HG02884 (cell line): ENCODE measurements at regions not wholly inside any gene's neighbourhood (a gene's known extent, or its start where the extent isn't known, plus 50 kb on each side); places are given as distances from the start of the nearest gene placed in this dataset.
A peak's percentile ranks its signal among the peaks of the same experiment; 100 is the strongest.
"Not testable (repeated sequence)": the region's sequence is repeated elsewhere in the genome, so short reads cannot be mapped to it uniquely, and the experiment has no call there.

Experiments used
- ATAC-seq: cut with Tn5 transposase; IDR thresholded peaks from one replicate; pipeline ENCODE4 v1.9.1; 2021; ENCODE audit warnings: mild to moderate bottlenecking, moderate library complexity; ENCODE audit not compliant: unreplicated experiment

DNA sequence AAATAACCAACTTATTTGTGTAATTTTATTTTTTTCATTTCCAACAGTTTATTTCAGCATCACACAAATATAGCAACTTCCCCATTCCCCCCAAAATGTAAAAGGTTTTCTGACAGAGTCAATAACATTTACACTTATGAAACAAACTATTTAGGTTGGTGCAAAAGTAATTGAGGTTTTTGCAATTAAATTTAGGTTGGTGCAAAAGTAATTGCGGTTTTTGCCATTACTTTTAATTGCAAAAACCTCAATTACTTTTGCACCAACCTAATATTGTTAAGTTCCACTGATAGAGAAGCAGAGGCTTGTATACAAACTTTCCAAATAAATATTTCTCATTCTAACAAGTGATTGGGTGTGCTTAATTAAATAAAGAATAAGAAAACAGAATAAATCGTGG lies 270.9 kb upstream of the DUSP10 start:
- no peak for ATAC-seq

DNA sequence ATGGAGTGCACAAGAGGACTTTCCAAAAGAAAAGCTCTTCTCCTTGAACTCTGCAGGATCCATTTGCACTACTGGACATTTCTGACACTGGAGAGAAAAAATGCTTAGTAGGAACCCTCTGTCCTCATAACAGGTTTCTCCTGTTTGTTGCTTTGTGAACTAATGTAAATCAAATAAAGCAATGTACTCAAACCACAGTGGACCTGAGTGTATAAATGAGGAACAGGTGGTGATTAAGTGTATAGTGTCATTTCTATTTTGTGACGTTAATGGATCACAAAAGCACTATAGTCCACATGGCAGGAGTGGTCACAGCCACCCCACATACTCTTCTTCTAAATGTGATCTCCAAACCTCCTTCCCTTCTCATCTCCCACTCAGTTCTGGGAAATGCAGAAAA lies 268.4 kb upstream of the DUSP10 start:
- no peak for ATAC-seq

DNA sequence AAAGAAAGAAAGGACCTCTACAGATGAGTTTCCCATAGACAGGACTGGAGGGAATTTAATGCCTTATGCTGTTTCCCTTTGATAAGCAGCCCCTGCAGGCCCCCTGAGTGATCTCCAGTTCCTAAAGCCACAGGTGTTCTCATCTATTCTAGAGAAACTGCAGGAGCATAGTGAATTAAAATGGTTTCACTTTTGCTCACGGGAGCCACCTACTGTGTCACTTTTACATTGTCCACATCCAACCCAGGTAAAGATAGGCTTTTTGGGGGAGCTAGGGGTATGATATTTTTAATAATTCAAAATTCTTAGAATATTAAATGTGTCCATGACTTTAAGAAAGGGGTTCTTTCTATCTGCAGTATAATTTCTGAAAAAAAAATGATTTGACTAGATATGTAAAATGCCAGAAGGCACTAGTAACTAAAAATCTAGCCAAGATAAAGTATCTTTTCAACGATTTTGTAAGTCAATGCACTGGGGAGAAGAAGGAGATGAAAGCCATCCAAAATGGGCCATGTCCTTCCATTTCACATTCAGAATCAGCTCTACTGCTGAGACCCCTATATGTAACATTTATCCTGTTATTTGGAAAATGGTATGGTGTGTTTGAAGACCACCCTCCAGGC lies 267.3 kb upstream of the DUSP10 start:
- ATAC-seq, result peak; percentile 82

DNA sequence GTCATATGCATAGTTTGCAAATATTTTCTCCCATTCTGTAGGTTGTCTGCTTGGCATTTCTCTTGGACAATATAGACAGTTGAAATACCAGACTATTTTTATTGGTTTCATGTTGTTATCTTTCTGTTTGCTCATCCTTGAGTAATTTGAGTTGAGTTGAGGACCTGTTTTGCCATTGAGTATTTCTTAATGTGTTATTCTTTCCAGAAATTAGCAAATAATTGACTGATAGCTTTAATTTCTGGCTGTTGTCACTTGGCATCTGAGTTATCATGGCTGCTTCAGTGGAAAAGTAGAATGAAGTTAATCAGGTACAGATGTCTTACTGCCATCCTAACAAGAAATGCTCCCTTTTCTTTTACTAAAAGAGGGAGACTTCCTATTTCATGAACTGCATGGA lies 264.8 kb upstream of the DUSP10 start:
- no peak for ATAC-seq

DNA sequence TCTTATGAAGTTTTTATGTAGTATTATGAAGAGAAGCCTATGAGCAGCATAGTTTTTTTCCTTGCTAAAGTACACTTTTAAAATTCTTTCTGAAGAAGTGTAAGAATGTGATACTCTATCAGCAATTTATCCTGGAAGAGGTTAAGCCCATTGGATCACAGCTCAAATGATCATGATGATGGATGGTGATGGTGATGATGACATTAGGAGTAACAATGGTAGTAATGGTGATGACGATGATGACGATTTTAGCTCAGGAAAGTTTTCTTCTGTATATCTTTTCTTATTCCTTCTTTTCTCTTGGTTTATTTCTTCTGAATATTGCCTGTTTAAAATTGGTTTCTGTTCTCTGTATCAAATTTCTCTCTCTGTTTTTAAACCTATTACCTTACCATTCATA lies 262.9 kb upstream of the DUSP10 start:
- no peak for ATAC-seq

DNA sequence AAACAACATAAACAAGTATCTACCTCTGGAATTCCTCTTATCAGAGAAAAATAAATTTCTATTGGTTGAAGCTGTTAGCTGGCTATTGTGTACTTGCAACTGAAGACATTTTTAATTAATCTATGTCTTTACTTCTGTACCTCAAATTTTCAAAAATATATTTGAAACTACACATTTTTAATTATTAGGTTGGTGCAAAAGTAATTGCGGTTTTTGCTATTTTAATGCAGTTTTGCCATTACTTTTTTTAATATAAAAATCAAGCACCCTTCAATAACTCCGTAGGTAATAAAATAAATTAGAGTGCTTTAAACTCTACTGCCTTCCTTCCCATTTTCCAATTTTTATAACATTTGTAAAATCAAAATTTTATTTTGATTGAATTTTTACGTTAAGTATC lies 262.1 kb upstream of the DUSP10 start:
- no peak for ATAC-seq

DNA sequence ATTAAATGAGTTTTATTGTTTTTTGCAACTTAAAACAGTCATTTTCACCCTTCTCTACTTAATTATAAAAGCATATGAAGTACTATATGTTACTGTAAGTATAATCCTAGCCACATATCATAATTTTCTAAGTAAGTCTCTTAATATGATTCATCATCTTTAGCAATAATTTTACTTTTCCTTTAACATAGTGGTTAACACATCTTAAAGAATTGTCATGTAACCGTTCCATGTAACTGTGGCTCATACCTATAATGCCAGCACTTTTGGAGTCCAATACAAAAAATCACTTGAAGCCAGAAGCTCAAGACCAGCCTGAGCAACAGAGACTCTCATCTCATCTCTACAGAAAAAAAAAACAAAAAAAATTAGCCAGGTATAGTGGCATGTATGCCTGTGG lies 260.6 kb upstream of the DUSP10 start:
- no peak for ATAC-seq

DNA sequence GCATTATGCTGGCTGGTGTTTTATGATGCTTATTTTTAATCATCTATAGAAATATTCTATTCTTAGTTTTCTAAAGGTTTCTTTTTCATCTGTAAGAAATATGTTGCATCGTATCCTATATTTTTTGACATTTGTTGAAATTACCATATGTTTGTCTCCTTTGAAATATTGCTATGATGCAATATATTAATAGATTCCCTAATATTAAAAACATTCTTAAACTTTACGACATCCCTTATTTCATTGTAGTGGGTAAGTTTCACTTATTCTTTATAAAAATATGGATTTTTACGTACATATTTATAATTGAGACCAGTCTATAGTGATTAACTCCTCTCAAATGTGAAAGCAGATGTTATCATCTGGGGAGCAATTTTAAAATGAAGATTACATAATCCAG lies 258.2 kb upstream of the DUSP10 start:
- no peak for ATAC-seq

DNA sequence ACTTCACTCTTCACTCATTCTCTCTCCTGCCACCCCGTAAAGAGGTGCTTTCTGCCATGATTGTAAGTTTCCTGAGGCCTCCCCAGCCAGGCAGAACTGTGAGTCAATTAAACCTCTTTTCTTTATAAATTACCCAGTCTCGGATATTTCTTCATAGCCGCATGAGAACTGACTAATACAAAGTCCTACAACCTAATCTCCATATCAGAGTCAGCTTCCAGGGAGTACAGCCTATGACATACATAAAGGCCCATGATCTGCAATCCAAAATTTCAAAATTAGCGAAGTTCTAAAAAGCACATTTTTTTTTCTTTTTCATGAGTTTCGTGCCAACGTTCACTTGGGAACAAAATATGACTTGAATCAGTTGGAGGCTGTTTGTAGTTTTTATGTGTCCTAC lies 256.9 kb upstream of the DUSP10 start:
- no peak for ATAC-seq

DNA sequence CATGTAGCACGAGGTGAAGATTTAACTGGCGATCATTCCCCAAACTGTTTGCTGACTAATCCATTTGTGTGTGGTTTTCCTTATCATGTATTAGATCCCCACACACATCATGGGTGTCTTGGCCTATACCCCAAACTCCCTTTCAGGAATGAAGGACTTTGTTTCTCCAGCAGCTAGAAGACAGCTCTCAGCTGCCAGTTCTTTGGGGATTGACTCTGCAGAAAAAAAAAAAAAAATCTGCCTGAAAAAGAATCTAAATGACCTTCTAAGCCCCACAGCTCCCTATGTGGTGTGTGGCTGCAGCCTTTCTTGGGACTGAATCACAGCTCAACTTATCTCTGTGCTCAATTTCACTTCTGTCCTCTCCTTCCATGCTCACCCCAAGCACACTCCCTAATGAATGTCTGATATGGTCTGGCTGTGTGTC lies 256.3 kb upstream of the DUSP10 start:
- ATAC-seq, result no peak

DNA sequence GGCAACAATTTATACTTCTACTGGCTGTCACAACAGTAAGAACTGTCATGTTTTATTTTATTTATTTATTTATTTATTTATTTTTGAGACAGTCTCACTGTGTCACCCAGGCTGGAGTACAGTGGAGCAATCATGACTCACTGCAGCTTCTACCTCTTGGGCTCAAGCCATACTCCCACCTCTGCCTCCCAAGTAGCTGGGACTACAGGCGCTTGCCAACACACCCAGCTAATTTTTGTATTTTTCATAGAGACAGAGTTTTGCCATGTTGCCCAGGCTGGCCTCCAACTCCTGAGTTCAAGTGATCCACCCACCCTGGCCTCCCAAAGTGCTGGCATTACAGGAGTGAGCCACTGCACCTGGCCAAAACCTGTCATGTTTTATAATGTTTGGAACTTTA lies 255.1 kb upstream of the DUSP10 start:
- ATAC-seq, result not testable (repeated sequence)

DNA sequence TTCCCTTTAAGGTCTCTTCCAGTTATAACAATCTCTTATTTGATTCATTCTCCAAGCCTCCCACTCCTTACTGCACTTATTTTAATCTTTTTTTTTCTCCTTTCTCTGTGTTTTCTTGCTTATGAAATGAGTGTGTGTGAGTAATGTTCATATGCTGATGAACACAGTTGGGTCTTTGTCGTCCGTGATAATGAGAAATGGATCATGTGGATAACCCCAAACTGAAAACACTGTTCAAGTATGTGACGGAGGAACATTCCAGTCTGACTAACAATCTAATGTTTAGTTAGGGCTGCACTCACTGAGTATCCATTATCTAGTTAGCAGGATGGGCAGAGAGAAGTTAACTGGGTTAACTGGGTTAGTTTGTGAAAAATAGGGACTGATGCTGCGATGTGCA lies 253.1 kb upstream of the DUSP10 start:
- no peak for ATAC-seq

DNA sequence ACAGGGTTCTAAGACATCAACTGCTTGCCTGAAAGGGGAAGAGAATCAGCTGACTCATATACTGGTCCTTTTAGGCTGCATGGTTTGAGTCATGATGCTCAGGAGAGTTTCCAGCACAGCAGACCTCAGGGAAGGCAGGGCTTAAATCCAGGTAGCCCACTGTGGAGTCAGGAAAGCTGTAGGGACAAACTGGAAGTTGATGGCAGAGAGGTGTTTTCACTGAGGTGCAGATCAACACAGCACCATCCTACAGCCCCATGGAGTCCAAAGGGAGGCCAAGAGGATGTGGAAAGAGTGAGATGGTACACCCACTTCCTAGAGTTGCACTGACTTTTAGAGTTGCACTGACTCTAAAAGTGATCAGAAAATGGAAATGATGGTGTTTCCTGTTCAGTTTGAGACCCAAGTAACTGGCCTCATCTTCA lies 252.4 kb upstream of the DUSP10 start:
- peak; percentile 79 for ATAC-seq

DNA sequence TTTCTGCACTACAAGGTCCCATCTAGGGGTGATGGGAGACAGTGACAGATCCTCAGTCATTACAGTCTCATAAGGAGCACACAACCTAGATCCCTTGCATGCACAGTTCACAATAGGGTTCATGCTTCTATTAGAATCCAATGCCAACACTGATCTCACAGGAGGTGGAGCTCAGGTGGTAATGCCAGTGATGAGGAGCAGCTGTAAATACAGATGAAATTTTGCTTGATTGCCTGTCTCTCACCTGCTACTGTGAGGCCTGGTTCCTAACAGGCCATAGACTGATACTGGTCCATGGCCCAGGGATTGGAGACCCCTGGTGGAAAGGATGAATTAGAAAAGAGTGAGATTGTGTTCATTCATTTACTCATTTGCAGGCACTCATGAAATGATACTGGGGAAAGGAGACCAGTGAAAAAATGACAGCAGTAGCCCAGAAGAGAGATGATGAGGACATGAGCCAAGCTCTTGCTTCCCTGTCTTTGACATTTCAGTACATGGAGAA lies 251.6 kb upstream of the DUSP10 start:
- no peak for ATAC-seq

DNA sequence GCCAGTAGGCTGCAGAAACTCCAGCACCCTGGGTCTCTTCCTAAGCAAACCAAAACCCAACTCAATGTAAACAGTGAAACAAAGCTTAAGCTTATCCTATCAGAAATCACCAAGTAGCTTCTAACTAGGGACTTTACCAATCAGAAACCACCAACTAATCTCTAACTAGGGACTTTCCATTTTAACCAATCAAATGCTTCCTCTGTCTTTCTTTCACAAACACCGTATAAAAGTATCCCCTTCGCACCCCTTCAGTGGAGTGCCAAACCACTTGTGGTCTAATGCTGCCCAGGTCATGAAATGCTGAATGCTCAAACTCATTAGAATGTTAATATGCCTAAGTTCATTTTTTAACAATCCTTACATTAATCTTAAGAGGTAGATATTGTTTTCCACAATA lies 250.5 kb upstream of the DUSP10 start:
- no peak for ATAC-seq

DNA sequence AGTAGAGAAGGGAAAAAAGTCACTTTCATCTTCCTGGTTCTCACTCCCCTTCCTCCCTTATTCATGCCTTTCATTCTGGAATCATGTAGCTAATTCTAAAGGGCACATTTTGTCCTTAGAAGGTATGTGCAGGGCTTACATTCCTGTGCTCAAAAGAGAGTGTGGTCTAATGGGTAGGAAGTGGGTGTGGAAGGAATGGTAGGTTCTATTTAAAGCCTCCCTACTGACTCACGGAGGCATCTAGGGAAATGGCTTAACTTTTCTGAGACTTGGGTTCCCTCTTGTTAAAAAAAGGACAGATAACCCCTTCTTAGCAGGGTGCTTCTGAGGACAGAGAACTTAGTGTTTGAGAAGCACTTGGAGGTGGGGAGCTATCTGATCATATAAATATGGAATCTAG lies 249.3 kb upstream of the DUSP10 start:
- no peak for ATAC-seq

DNA sequence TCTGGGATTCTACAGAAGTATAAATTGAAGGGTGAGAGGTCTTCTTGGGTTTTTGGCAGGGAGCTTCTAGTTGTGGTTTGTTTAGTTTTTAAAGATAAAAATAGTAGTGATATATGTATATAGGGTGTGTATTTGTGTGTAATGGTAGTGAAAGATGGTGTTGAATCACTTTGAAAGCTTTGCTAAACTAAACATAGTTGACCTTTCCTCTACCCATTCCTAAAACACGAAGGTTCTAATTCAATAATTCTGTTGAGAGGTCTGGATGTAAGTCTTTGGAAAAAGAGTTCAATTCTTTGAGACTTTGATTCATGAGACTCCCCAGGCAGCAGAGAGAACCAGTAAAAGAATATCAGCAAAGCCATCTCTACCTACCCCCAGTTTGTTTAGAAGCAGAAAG lies 247.9 kb upstream of the DUSP10 start:
- no peak for ATAC-seq

DNA sequence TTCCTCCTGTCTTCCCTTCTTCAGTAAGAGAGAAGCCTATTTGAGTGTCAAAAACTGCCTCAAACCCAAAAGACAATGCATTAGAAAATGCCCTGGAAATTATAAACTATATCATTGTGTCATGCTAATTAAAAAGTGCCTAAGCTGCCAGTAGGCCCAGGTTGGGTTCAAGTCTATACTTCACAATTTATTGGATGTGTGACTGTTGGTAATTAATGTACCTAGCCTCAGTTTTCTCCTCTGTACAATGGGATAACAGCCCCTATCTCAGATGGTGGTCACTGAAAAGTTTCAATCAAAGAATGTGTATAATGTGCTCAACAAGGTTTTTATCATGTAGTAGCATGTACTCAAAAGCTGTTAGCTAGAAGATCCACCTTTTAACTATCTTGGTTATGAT lies 246.9 kb upstream of the DUSP10 start:
- ATAC-seq, result no peak

DNA sequence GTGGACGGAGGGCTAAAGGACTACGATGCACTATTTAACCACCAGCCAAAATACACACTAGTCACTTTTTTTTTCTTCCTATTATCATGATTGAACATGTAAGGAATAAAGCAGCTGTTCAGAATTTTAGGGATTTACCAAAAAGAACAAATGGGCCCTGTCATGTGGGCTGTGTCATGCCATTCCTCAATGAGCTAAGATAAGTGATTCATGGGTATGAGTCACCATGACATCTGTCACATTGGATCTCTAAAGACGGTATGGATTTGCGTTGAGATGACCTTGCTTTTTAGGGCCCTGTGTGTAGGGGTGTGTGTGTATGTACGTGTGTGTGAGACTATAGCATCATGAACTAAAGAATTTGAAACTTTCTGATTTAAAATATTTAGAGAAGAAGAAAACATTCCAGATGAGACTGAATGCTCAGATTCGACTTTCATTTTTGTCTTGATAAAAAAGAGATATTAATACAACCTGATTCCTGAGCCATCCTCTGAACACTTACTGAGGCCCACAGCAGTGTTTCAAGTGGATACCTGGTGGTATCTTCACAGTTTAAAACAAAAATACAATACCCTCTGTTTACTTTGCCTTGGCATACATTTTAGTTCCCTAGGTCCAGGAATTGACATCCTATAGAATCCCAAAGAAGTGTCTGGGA lies 246.1 kb upstream of the DUSP10 start:
- ATAC-seq, result no peak

DNA sequence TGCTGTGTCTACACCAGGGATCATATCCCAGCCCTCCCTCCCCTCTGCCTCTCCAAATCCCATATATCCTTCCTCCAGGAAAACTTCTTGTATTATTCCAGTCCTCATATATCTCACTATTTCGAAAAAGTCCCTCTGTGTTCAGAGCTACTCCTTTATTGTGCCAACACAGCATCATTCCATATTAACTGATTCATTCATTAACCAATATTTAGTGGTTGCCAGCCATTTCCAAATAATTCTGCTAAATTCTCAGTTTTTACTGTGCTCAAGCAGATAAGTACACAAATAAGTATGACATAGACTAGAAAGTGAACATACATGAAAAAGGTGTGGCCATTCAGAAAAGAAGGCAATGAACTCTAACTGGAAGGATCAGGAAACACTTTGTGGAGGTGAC lies 241.6 kb upstream of the DUSP10 start:
- no peak for ATAC-seq

DNA sequence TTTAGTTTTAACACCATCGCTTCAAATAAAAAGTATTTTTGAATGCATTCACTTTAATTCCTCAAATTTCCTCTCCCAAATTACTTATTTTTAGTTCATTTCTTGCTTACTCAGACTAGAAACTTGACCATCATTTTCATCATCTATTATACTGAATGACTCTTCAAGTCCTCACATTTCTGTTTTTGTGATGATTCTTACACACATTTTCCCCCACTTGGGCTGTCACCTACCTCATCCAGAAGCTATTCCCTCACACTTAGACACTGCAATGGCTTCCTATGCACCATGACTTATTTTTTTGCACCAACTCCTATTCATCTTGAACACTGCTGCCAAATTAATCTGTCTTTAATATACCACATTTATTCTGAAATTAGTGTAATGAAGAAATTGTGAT lies 239.6 kb upstream of the DUSP10 start:
- ATAC-seq, result no peak

DNA sequence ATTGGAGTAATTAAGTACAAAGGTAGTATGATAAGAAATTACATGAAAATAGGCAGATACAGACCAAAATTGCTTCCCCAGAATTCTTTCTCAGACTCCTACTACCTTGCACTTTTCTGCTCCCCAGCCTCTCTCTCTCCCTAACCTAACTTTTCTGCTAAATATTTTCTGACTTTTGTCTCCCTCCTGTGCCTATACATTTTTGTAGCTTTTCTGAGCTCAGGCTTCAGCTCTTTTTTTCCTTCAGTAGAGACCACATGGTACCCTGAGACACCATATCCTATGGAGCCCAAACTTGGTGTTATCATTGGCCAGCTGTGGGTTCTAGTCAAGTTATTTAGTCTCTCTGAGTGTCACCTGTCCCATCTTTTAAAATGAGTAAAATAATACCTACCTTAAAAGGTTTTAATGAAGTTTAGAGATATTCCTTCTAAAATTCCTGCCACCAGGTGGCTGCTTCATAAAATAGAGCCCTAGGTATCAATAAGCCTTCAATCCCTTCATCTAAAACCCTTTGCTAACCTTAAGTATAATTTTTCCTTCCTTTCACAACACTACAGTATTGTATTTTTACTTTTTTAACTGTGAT lies 237.6 kb upstream of the DUSP10 start:
- ATAC-seq, result no peak
